HEK293T (cell line): ENCODE measurements at regions not wholly inside any gene's neighbourhood (a gene's known extent, or its start where the extent isn't known, plus 50 kb on each side); places are given as distances from the start of the nearest gene placed in this dataset.

Source experiments
- ARNT ChIP-seq: fragments of 450-650 bp; IDR thresholded peaks from 2 replicates; pipeline ENCODE4 v1.6.1; 2017; ENCODE audit warnings: mild to moderate bottlenecking
- BHLHE40 ChIP-seq: fragments of 450-650 bp; IDR thresholded peaks from 2 replicates; pipeline ENCODE4 v1.6.1; 2016; ENCODE audit warnings: mild to moderate bottlenecking, moderate library complexity, borderline replicate concordance
- ELF4 ChIP-seq: fragments of 450-650 bp; IDR thresholded peaks from 2 replicates; pipeline ENCODE4 v1.6.1; 2017; ENCODE audit warnings: antibody characterized with exemption
- FOXA1 ChIP-seq: fragments of 450-650 bp; IDR thresholded peaks from 2 replicates; pipeline ENCODE4 v1.6.1; 2016; ENCODE audit warnings: mild to moderate bottlenecking
- FOXK2 ChIP-seq: fragments of 450-650 bp; IDR thresholded peaks from 2 replicates; pipeline ENCODE4 v1.6.1; 2016; ENCODE audit warnings: mild to moderate bottlenecking
- FOXM1 ChIP-seq: fragments of 450-650 bp; IDR thresholded peaks from 2 replicates; pipeline ENCODE4 v1.6.1; 2017; ENCODE audit warnings: mild to moderate bottlenecking, borderline replicate concordance
- L3MBTL2 ChIP-seq: fragments of 450-650 bp; conservative IDR thresholded peaks from 2 replicates; pipeline ENCODE4 v1.6.1; 2016; ENCODE audit warnings: mild to moderate bottlenecking
- SP1 ChIP-seq: fragments of 450-650 bp; IDR thresholded peaks from 2 replicates; pipeline ENCODE4 v1.6.1; 2017
- SUZ12 ChIP-seq: fragments of 450-650 bp; IDR thresholded peaks from 2 replicates; pipeline ENCODE4 v1.6.1; 2016; ENCODE audit warnings: mild to moderate bottlenecking
- TARDBP ChIP-seq: fragments of 450-650 bp; IDR thresholded peaks from 2 replicates; pipeline ENCODE4 v1.6.1; 2016
- ZNF384 ChIP-seq: fragments of 450-650 bp; IDR thresholded peaks from 2 replicates; pipeline ENCODE4 v1.6.1; 2016
- TF ChIP-seq, protein P1 (sequence below): fragments of 450-650 bp; IDR thresholded peaks from 2 replicates; pipeline ENCODE4 v1.6.1; 2016

DNA sequence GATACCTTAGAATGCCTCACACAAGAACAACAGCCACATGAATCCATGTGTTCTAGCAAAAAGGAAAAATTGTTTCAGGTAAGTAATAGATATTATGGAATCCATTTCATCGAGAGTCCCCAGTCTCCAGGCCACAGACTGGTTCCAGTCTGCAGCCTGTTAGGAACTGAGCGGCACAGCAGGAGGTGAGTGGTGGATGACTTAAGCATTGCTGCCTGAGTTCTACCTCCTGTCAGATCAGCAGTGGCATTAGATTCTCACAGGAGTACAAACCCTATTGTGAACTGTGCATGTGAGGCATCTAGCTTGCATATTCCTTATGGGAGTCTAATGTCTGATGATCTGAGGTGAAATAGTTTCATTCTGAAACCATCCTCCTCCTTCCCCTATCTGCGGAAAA lies 207.0 kb downstream of the CSNK1G3 start:
- TF ChIP-seq BHLHE40, result no peak
- TF ChIP-seq FOXM1, result no peak
- TF ChIP-seq TARDBP, result no peak
- TF ChIP-seq SP1, result no peak
- TF ChIP-seq ZNF384, result no peak
- no peak for TF ChIP-seq SUZ12
- no peak for TF ChIP-seq FOXK2
- no peak for TF ChIP-seq ARNT
- no peak for TF ChIP-seq FOXA1
- TF ChIP-seq L3MBTL2, result no peak
- TF ChIP-seq ELF4, result no peak
- TF ChIP-seq, protein P1, sequence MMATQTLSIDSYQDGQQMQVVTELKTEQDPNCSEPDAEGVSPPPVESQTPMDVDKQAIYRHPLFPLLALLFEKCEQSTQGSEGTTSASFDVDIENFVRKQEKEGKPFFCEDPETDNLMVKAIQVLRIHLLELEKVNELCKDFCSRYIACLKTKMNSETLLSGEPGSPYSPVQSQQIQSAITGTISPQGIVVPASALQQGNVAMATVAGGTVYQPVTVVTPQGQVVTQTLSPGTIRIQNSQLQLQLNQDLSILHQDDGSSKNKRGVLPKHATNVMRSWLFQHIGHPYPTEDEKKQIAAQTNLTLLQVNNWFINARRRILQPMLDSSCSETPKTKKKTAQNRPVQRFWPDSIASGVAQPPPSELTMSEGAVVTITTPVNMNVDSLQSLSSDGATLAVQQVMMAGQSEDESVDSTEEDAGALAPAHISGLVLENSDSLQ, result no peak
